SU-DHL-6 (cell line): ENCODE measurements at regions not wholly inside any gene's neighbourhood (a gene's known extent, or its start where the extent isn't known, plus 50 kb on each side); places are given as distances from the start of the nearest gene placed in this dataset.

Experiments
- H2AFZ ChIP-seq: fragments of 200-600 bp; sonication (generic); 2 replicates; pipeline ENCODE4 v1.6.1; 2014; ENCODE audit warnings: low read depth, mild to moderate bottlenecking, moderate library complexity, mixed read lengths, antibody characterized with exemption, low read length; ENCODE audit not compliant: severe bottlenecking
- H3F3A ChIP-seq: fragments of 200-600 bp; shearing (Covaris generic); 2 replicates; pipeline ENCODE4 v1.6.0; 2016; ENCODE audit warnings: antibody characterized with exemption, mild to moderate bottlenecking; ENCODE audit not compliant: insufficient read depth
- H3K27ac ChIP-seq: fragments of 200-600 bp; sonication (generic); 2 replicates; pipeline ENCODE4 v1.5.1; 2016; ENCODE audit warnings: low read depth, mild to moderate bottlenecking, low read length, moderate library complexity, mixed read lengths
- H3K27me3 ChIP-seq: fragments of 200-600 bp; sonication (generic), shearing (Covaris generic); 2 replicates; pipeline ENCODE4 v1.6.0; 2014; ENCODE audit warnings: mild to moderate bottlenecking, low read length
- H3K36me3 ChIP-seq: fragments of 200-600 bp; sonication (generic); 2 replicates; pipeline ENCODE4 v1.6.1; 2014; ENCODE audit warnings: mild to moderate bottlenecking, low read length, mixed read lengths
- H3K4me2 ChIP-seq: fragments of 300-600, 200-600 bp; shearing (Covaris generic), sonication (generic); 2 replicates; pipeline ENCODE4 v1.6.0; 2014; ENCODE audit warnings: low read length, low read depth, mild to moderate bottlenecking; ENCODE audit not compliant: poor library complexity, severe bottlenecking
- H3K4me3 ChIP-seq: fragments of 200-600 bp; sonication (generic); 2 replicates; pipeline ENCODE4 v1.5.1; 2014; ENCODE audit warnings: antibody characterized with exemption, low read length, mild to moderate bottlenecking, mixed read lengths; ENCODE audit not compliant: insufficient read depth, poor library complexity, severe bottlenecking
- H3K79me2 ChIP-seq: fragments of 200-600 bp; sonication (generic); 2 replicates; pipeline ENCODE4 v1.6.1; 2014; ENCODE audit warnings: mild to moderate bottlenecking, low read length, moderate library complexity; ENCODE audit not compliant: insufficient read depth
- H3K9ac ChIP-seq: fragments of 200-600 bp; sonication (generic); 2 replicates; pipeline ENCODE4 v1.7.0; 2014; ENCODE audit warnings: mild to moderate bottlenecking, low read length
- H3K9me2 ChIP-seq: fragments of 200-600 bp; sonication (generic); replicated peaks from 2 replicates; pipeline ENCODE4 v1.6.1; 2014; ENCODE audit warnings: low read length; ENCODE audit not compliant: insufficient read depth
- H3K9me3 ChIP-seq: fragments of 200-600 bp; sonication (generic); 2 replicates; pipeline ENCODE4 v1.6.1; 2014; ENCODE audit warnings: low read length, mixed read lengths; ENCODE audit not compliant: insufficient read depth
- H4K20me1 ChIP-seq: fragments of 200-600 bp; sonication (generic); 2 replicates; pipeline ENCODE4 v1.6.1; 2014; ENCODE audit warnings: low read depth, mild to moderate bottlenecking, antibody characterized with exemption, low read length, moderate library complexity, mixed read lengths
- CTCF ChIP-seq: fragments of 200-600 bp; sonication (generic); IDR thresholded peaks from one replicate; pipeline ENCODE4 v1.5.1; 2017; ENCODE audit warnings: antibody characterized with exemption, mild to moderate bottlenecking, low read length, moderate library complexity; ENCODE audit not compliant: insufficient read depth, poor library complexity, severe bottlenecking
- EZH2phosphoT487 ChIP-seq: fragments of 200-600 bp; sonication (generic), shearing (Covaris generic); conservative IDR thresholded peaks from 2 replicates; pipeline ENCODE4 v1.6.1; 2018; ENCODE audit warnings: mild to moderate bottlenecking, antibody characterized with exemption, low read length, moderate library complexity, mixed read lengths

DNA sequence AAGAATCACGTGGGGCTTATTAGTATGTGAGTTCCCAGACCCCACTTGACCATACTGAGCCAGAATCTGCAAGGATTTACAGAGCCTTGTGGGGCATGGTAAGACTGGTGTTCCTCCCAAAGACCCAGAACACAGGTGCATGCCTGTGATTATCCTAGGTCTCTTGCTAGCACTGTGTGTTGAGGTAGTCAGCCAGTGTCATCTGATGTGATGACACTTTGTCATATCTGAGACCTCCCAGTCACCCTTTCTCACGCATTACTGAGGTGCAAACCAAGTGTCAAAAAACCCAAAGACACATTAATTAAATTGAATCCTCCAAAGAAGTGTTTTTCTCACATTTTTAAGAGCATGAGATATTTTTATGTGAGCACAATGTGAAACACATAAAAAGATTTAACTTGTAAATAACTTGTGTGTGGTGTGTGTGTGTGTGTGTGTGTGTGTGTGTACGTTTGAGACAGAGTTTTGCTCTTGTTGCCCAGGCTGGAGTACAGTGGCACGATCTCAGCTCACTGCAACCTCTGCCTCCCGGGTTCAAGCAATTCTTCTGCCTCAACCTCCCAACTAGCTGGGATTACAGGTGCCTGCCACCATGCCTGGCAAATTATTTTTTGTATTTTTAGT lies 162.0 kb upstream of the PRPS1L1 start:
- H3K4me3 ChIP-seq = no peak overlapping the region
- H3K36me3 ChIP-seq = no peaks in the 10 kb centered on the region
- no peak overlapping the region for H2AFZ ChIP-seq
- H3K9me2 ChIP-seq = no peaks in the 10 kb centered on the region
- no peak overlapping the region for H3K27ac ChIP-seq
- no peaks in the 10 kb centered on the region for H3K9me3 ChIP-seq
- H4K20me1 ChIP-seq = no peaks in the 10 kb centered on the region
- TF ChIP-seq CTCF (no peak), EZH2phosphoT487 (no peak)
- no peak overlapping the region for H3K4me2 ChIP-seq
- H3K79me2 ChIP-seq = no peaks in the 10 kb centered on the region
- H3F3A ChIP-seq = no peaks in the 10 kb centered on the region
- no peak overlapping the region for H3K9ac ChIP-seq
- no peaks in the 10 kb centered on the region for H3K27me3 ChIP-seq

DNA sequence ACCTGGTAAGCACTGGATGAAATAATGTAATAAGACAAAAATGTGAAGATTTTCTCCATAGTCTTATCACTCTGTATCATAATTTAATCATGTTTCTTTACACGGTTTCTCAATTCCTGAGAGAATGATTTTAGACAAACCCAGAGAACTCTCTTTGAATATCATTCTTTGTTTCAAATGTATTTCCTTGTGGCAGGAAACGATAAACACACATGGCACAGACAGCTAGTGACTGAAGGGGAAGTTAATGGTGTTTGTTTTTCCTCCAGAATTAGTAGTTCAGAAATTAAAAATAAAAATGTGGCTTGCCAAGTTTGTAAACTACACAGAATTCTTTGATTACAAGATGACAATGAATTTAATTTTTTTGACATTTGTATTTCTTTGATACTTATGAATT lies 163.7 kb upstream of the PRPS1L1 start:
- Histone ChIP-seq H4K20me1 (no peaks in the 10 kb centered on the region), H3K36me3 (no peaks in the 10 kb centered on the region), H3K9me3 (no peaks in the 10 kb centered on the region), H3K4me2 (no peak overlapping the region), H3K4me3 (no peak overlapping the region), H3K27me3 (no peaks in the 10 kb centered on the region), H3F3A (no peaks in the 10 kb centered on the region), H3K79me2 (no peaks in the 10 kb centered on the region), H3K9ac (no peak overlapping the region), H2AFZ (no peak overlapping the region), H3K9me2 (no peaks in the 10 kb centered on the region), H3K27ac (no peak overlapping the region)
- TF ChIP-seq CTCF = no peak
- no peak for TF ChIP-seq EZH2phosphoT487

GRCh38 chr7:18191862-18192625 lies 164.4 kb upstream of the PRPS1L1 start:
- no peak overlapping the region for H3K4me2 ChIP-seq
- H4K20me1 ChIP-seq = no peaks in the 10 kb centered on the region
- H3K4me3 ChIP-seq = no peak overlapping the region
- H3F3A ChIP-seq = no peaks in the 10 kb centered on the region
- H3K9ac ChIP-seq = no peak overlapping the region
- H3K27me3 ChIP-seq = no peaks in the 10 kb centered on the region
- H3K9me2 ChIP-seq = no peaks in the 10 kb centered on the region
- no peak overlapping the region for H2AFZ ChIP-seq
- H3K9me3 ChIP-seq = no peaks in the 10 kb centered on the region
- no peaks in the 10 kb centered on the region for H3K79me2 ChIP-seq
- H3K27ac ChIP-seq = no peak overlapping the region
- no peaks in the 10 kb centered on the region for H3K36me3 ChIP-seq
- TF ChIP-seq CTCF = no peak
- no peak for TF ChIP-seq EZH2phosphoT487
